HG03196 (cell line): ENCODE measurements at regions not wholly inside any gene's neighbourhood (a gene's known extent, or its start where the extent isn't known, plus 50 kb on each side); places are given as distances from the start of the nearest gene placed in this dataset.

Experiments
- ATAC-seq: cut with Tn5 transposase; IDR thresholded peaks from one replicate; pipeline ENCODE4 v1.9.1; 2021; ENCODE audit not compliant: unreplicated experiment

DNA sequence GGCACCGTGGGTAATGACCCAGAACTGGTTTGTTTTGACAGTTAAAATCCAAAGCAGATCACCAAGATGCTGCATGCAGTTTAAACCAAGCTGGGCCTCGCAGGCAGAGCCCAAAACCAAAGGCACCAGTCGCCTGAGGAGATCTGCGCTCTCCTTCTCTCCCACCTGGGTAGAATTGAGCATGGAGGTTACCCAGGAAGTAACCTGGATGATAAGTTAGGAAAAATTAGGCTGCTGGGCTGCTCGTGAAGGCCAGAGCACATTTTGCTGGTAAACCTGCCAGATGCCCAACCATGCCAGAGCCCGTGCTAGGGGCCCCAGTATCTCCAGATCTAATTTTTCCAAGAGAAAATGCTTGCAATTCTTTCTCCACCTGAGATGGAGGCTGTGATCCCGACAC, 388.3 kb upstream of the MGMT start:
- ATAC-seq, result no peak

DNA sequence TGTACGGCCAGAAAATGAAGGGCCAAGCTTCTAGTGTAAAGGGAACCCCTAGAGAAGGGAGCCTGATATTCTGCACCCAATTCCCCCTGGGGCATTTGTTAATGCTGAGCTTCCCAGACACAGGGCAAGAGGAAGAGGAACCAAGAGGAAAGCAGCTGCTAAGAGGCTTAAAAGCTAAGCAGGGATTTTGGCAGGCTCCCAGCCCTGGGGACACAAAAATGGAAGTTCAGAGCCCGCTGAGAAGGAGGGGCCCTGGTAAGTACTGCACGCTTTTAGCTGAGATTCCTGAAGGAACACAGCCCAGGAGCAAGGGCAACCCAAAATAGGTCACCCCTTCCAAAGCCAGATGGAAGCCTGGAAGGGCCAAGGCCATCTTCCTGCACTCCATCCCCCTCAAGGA, 387.3 kb upstream of the MGMT start:
- no peak for ATAC-seq

DNA sequence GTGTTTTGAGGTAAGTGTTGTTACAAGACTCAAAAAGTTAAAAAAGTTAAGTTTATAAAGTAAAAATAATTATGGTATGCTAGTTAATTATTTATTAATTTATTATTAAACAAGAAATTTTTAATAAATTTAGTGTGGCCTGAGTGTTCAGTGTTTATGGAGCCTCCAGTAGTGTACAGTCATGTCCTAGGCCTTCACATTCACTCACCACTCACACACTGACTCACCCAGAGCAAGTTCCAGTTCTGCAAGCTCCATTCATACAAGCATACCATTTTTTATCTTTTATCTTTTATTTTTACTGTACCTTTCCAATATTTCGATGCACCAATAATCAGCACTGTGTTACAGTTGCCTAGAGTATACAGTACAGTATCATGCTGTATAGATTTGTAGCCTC, 381.2 kb upstream of the MGMT start:
- no peak for ATAC-seq

DNA sequence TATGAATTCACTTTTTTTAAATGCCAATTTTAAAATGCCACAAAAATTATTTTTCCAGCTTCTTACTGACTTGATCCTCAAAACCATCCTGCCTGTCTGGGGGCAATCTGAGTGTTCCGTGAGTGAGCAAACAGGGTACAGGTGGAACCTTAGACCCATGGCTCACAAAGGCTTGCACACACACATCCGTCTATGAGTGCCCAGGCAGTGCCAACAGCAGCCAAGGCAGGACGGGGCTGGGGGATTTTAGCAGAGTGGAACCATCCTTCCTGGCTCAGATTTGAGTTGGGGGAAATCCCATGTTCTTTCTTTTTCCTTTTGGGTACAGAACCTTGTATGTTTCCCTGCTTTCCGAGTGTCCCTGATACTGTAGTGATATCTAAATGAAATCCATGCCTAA, 377.7 kb upstream of the MGMT start:
- ATAC-seq, result no peak

DNA sequence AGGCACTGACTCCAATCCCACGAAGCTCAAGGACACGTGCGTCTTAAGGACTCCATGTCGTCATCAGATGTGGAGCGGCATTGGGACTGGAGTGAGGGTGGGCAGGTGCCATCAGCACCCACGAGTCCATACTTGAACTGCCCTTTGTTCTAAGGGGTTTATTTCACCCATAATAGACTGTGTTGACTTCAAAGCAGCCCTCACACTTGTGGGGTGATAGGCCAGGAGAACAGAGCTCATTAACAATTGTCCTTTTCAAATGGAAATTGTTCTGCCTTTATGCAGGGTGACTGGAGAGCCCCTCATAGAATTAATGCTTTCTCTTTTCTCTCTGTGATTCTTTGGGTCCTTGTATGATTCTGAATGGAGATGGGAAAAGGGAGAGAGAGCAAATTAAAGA, 376.9 kb upstream of the MGMT start:
- ATAC-seq, result no peak

DNA sequence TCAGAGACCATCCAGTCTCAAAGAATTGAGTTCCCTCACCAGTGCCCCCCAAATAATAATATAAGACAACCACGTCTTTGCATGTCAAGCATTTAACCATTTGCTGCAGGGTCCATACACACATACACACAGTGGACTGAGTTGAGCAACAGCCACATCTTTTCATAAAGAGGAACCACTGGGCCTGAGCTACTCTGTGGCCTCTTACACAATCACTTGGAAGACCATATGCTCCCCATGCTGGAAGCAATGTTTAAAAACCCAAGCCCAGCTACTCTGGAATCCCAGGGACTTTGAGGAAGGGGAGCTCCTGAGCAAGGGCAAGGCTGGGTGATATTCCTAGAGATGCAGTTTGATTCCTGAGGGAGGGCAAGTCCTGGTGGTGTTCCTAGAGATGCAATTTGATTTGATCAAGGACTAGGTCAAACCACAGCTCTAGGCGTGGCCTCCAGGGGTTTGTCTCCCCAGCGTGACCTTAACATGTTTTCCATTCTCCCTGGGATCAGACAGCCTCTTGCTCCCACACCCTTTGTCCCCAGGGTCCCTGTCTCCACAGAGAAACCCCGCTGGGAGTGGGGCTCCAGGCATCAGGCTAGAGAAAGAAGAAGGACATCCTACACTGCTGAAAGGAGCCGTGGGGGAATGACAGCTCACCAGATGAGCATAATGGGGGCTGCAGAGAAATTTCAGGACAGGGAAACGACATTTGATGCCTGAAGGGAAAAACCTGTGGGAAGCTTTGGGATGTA, 376.2 kb upstream of the MGMT start:
- no peak for ATAC-seq

DNA sequence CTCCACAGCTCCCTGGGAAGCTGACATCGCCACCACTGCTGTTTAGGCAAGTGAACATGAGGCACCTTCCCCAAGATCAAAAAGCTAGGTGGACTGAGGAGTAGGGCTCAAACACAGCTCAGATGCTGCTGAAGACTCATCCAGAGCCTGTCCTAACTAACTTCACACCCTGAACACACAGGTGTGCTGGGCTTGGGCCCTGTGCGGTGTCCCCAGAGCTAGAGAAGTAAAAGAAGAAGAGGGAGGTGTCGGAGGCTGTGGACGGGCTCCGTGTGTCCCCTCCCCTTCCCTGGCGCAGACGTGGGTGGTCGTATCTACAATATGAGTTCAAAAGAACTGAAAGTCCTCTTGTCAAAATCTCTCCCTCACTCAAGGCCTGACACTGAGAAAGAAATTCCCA, 373.4 kb upstream of the MGMT start:
- no peak for ATAC-seq

DNA sequence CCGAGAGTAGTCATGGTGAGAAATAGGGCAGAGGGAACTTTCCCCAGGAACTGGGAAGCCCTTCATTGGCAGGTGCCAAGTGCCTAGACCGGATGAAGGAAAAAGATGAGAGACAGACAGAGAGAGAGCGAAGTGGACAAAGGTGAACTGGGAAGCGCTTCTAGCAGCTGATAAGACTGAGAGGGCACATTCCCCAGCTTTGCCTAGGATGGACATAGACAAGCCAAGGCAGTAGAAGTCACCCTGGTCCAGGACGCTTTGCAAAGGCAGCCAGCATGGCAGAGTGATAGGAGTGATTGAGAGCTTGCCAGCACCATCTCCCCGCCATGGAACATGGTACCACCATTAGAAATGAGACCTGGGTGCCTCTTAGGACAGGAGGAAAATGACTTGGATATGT, 372.8 kb upstream of the MGMT start:
- no peak for ATAC-seq

DNA sequence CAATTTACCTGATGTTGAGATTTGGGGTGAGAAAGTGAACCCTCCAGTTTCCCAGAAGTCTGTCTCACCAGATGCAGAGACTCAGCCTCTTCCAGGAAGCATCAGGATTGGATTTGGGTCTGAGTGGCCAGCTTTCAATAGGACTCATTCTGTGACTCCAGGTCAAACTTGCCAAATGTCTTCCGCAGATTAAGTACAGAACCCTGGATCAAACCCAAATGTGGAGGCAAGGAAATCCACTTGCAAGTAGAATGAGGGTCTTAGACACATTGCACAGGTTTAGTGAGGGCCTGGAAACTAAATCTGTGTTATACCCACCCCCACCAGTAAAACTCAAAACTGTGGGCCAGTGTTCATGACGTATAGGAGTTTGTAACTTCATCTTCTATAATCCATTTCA, 372.2 kb upstream of the MGMT start:
- ATAC-seq, result no peak

DNA sequence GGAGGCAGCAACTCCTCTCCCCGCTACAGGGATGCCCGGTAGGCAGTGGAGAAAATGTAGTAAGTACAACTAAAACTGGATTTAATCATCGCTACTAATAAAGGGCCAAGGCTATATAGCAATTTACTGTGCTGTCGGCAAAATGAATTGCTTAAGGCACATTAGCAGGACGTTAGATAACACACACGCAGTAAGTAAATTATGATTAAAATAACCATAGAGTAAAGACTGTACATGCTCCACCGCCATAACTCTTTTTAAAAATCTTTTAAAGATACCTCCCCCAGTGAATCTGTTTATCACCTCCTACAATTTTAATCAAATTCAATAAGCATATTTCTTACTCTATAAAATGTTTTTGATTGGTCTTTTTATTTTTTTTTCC, 371.4 kb upstream of the MGMT start:
- ATAC-seq, result no peak

DNA sequence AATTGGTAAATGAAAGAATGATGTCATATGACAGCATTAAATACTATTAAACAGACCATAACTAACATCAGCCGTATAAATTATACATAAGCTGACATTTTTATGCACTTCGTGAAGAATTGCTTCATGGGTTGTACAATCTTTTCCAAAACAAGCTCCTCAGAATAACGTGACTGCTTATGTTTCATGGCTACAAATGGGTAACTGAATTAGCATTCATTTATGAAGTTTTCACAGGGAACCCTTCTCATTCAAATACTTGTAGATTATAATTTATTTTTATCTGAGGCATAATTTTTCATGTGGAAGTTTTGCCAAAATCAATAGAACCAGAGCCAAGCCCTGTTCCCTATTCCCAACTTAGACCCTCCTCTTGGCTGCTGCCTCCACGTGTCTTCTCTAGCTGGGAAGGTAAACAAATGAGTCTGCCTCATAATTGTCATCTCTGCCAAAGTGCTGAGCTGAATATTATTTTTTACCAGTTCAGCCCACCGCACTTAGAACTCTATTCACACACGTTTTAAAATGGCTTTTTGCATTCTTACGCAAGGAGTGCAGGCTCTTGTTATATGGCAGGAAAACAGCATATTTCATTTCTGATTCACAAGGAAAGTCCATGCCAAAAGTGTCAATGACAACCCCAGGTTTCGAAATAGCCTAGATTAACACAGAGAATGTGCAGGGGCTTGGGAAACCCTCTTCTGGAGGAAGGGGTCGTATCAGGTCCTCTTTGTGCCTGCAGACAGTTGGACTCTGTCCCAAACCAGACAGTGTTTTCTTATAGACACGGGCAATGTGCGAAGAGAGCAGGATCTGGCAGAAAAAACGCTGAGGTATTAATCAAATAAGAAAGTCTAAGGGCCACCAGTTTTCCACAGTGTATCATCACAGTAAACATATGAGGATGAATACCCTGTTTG, 370.7 kb upstream of the MGMT start:
- no peak for ATAC-seq

DNA sequence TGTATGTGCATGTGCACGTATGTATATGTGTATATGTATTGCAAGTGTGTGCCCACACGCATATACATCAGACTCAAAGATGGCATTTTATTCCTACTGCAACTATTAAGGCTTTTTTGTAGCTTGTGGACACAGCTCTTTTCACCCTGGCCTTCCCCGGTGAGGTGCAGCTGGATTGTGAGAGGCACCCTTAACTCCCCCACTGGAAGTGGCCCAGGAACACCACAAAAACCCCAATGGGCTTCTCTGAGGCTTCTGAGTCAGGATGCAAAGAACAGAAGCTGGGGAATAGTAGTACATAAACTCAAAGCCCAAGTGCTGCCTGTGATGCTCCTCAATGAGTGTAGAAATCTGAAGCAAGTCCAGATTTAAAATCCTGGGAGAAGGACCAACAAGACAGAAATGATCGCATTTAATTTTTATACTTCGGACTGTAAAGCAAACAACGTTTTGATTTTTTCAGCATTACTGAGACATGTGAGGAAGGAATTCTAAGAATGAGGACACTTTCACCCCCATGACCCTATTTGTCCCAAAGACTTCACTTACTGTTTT, 369.2 kb upstream of the MGMT start:
- ATAC-seq, result no peak

DNA sequence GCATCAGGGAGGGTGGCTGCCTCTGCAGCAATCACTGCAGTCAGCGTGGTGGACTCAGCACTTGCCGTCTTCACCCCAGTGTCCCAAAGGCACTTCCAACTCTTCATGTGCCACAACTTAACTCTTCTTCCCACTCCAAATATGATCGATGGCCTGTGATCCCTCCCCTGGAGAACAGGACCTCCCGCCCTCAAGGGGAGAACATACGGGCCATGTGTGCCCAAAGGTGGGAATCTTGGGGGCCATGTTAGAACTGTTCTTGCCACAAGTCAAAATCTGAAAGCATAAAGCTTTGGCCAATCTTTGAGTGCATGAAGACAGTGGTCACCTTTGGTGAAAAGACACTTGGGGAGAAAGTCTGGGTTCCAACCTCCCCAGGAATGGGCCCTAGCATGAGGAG, 368.5 kb upstream of the MGMT start:
- ATAC-seq, result no peak

DNA sequence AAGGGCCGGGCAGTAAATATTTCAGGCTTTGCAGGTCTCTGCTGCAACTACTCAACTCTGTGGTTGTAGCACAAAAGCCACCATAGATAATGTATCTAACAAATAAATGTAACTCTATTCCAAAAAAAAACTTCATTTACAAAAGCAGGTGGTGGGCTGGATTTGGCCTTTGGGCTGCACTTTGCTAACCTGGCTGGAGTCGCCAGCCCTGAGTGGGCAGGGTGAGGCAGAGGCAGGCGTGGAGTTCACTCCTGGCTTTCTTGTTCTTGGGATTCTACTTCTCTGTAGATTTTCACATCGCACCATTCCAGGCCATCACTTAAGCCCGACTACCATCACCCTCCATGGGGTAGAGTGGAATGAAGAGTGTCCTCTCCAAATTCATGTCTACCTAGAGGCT, 367.6 kb upstream of the MGMT start:
- ATAC-seq, result no peak

DNA sequence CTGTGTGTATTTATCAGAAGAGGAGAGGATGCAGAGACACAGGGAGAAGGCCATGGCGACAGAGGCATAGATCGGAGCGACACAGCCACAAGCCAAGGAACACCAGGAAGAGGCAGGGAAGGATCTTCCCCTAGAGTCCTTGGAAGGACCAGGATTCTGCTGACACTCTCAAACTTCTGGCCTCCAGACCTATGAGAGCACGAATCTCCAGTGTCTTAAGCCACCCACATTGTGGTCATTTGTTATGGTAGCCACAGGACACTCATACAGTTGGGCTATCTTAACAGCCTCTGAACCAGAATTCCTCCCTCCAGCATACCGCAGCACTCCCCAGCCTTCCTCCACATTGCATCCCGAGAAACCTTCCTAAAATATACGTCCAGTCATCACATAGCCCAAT, 367.0 kb upstream of the MGMT start:
- ATAC-seq, result no peak

DNA sequence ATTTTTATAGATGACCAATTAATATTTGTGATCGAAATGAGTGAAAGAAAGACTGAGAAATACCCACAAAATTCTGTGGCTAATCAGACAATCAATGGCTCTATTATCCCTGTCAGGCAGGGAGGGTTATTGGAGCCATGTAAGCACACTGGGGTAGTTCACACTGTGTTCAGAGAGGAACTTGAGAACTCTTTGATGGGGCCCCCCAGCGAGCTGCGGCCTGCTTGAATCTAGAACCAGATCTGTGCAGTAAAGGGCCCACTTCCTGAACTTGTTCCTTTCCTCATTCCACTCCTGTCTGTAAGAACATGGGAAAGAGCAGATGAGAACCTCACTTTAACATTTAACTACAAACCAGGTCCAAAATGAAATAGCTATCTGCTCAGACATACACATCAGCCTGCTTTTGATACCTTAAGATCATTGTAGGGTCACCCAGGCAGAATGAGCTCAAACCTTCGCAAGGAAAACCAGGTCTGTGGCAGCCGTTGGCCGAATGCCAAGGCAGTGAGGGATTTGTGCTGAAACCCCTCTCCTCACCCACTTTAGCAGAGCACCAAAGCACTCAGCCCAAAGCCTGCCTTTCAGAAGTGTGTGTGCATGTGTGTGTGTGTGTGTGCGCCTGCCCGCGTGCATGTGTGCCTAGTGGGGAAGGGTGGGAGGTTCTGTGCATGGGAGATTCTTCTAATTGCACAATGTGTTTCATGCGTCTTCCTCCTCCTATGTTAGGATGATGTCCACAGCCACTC, 365.6 kb upstream of the MGMT start:
- ATAC-seq, result no peak

DNA sequence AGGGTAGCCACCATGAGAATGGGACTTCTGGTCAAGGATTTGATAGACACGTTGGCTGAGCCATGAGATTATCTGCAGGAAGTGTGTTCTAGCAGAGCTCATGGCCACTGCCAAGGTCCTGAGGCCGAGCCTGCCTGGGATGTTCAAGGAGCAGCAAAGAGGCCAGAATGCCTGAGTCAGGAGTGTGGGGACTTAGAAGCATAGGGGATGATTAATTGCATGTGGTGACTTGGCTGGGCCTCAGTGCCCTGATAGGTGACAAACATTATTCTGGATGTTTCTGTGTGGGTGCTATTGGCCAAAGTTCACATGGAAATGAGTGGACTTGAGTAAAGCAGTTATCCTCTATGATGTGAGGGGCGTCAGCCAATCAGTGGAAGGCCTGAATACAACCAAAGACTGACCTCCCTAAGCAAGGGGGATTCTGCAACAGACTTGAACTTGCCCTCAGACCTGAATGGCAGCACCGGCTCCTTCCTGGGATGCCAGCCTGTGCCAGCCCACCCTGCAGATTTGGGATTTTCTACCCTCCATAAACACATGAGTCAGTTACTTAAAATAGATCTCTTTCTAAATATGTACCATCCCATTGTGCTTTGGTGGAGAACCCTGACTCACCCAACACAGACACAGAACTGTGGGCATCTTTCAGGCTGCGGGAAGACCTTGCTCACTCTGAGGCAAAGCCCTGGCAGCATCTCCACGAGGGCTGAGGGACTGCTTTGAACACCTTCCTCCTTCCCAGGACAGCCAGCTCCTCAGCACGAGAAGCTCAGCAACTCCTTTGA, 363.9 kb upstream of the MGMT start:
- no peak for ATAC-seq

DNA sequence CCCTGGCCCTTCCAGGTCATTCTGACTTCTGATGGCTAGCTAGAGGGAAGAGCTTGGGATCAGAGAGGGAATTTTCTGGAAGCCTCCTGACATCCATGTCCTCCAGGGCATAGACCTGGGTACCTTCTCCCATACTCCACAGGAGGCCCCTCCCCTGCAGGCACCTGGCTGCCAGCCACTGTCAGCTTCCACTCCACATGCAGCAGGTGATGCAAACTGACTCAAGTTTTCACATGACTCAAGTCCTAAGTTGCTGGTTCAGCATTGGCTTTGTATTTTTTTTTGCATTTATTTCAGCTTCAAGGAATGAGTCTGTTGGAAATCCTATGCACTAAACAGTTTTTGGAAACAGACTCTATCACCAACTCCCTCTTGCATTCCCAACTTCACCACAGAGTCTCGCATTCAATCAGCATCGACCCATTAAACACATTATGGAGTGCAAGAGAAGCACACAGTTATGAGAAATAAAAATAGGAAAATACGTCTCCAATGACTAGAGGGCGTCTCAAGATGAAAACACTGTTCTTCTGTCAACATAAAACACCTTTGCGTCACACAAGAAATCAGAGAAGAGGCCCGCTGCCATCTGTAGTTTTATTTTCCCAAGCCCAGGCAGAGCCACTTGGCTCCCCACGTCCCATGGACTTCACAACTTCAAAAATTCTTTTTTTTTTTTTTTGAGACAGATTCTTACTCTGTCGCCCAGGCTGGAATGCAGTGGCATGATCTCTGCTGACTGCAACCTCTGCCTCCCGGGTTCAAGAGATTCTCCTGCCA, 362.6 kb upstream of the MGMT start:
- no peak for ATAC-seq

DNA sequence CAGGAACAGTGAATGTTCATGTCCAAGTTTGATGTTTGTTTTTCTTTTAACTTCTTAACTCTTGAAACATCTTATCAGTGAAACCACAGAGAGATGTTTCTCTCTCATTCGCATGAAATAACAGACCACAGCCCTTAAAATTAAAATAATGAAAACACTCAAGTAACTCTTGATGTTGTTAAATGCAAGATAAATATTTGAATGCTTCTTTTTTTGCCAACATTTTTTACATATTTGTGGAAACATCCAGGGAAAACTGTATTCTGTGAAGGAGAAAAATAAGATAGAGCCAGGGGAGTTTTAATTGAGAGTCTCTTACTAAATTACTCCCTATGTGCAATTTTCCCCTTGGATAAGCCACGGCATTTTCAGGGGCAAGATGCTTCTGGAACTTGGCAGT, 361.8 kb upstream of the MGMT start:
- ATAC-seq, result no peak

DNA sequence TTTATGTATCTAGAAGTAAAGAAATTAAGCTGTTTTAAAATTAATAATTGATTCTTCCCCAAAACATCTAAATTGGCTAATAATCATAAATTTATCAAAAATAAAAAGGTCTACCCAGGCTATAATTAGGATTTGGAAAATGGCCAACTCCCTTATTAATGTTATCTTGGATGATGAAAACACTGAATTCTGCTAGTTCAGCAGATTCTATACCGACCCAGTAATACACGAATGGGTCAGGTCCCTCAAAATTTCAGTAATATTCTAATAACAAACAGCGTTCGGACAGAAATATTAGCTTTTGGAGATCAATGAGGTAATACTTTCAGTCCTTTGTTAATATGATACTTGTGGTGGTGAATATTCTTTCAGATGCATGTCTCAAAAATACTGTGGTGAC, 360.7 kb upstream of the MGMT start:
- ATAC-seq, result no peak
